Keratinocyte (primary cell): ENCODE measurements at regions not wholly inside any gene's neighbourhood (a gene's known extent, or its start where the extent isn't known, plus 50 kb on each side); places are given as distances from the start of the nearest gene placed in this dataset.

Source experiments
- DNase-seq: peaks from one replicate; pipeline ENCODE4 v3.0.0-alpha.2; 2011; ENCODE audit warnings: low read depth, missing footprints, low spot score
- FAIRE-seq: peaks from 2 replicates; lab custom pipeline; 2011; peaks lifted over from hg19 to GRCh38; lab: Jason Lieb, UNC
- H2AFZ ChIP-seq: 2 replicates; pipeline ENCODE4 v1.6.0; 2012; ENCODE audit warnings: low read length, control low read depth, inconsistent platforms; ENCODE audit not compliant: control insufficient read depth
- H3K27ac ChIP-seq: 2 replicates; pipeline ENCODE4 v1.5.1; 2011; ENCODE audit warnings: low read length; ENCODE audit not compliant: control insufficient read depth, insufficient read depth
- H3K27me3 ChIP-seq: 3 replicates; pipeline ENCODE4 v1.6.0; 2011; ENCODE audit warnings: low read length; ENCODE audit not compliant: control insufficient read depth, insufficient read depth; ENCODE audit errors: extremely low read depth
- H3K36me3 ChIP-seq, 2 experiments: 2 replicates in 1 of 2; 3 replicates in 1 of 2; pipeline ENCODE4 v1.5.1; 2011; ENCODE audit warnings: low read length in 2 of 2, mild to moderate bottlenecking in 1 of 2; ENCODE audit not compliant: control insufficient read depth in 2 of 2, insufficient read depth in 2 of 2; ENCODE audit errors: extremely low read depth in 1 of 2
- H3K4me1 ChIP-seq: 3 replicates; pipeline ENCODE4 v1.5.1; 2011; ENCODE audit warnings: low read length; ENCODE audit not compliant: control insufficient read depth, insufficient read depth; ENCODE audit errors: extremely low read depth
- H3K4me2 ChIP-seq: 3 replicates; pipeline ENCODE4 v1.6.0; 2011; ENCODE audit warnings: low read depth, low read length; ENCODE audit not compliant: control insufficient read depth, insufficient read depth; ENCODE audit errors: extremely low read depth
- H3K4me3 ChIP-seq, 3 experiments: fragments of 200-600 bp in 1 of 3; sonication (generic) in 1 of 3; 2 replicates in 2 of 3; 3 replicates in 1 of 3; pipeline ENCODE4 v1.5.1; 2011 to 2016; ENCODE audit warnings: low read length in 3 of 3, mild to moderate bottlenecking in 3 of 3, control low read depth in 2 of 3, inconsistent platforms in 1 of 3, low read depth in 1 of 3, mixed read lengths in 1 of 3, mixed run types in 1 of 3, moderate library complexity in 1 of 3; ENCODE audit not compliant: control insufficient read depth in 2 of 3, insufficient read depth in 2 of 3; ENCODE audit errors: extremely low read depth in 1 of 3
- H3K79me2 ChIP-seq: 2 replicates; pipeline ENCODE4 v1.6.0; 2012; ENCODE audit warnings: low read length; ENCODE audit not compliant: control insufficient read depth, insufficient read depth
- H3K9ac ChIP-seq: 3 replicates; pipeline ENCODE4 v1.6.0; 2011; ENCODE audit warnings: low read length; ENCODE audit not compliant: control insufficient read depth, insufficient read depth; ENCODE audit errors: extremely low read depth
- H3K9me1 ChIP-seq: 3 replicates; pipeline ENCODE4 v1.6.0; 2011; ENCODE audit warnings: low read length; ENCODE audit not compliant: control insufficient read depth, insufficient read depth; ENCODE audit errors: extremely low read depth
- H3K9me3 ChIP-seq: 2 replicates; pipeline ENCODE4 v1.5.1; 2012; ENCODE audit warnings: low read depth, low read length; ENCODE audit not compliant: control insufficient read depth
- H4K20me1 ChIP-seq: 3 replicates; pipeline ENCODE4 v1.6.0; 2011; ENCODE audit warnings: low read length; ENCODE audit not compliant: control insufficient read depth, insufficient read depth; ENCODE audit errors: extremely low read depth
- EZH2 ChIP-seq: IDR thresholded peaks from one replicate; pipeline ENCODE4 v1.6.1; 2012; ENCODE audit warnings: inconsistent platforms, mild to moderate bottlenecking, low read length, moderate library complexity
- dilution Hi-C: fragments of 300-500 bp; cut with MboI; formaldehyde crosslinking; loops from one replicate; pipeline ENCODE4 v1.7.0; 2020; ENCODE audit warnings: low sequenced_read_pairs; ENCODE audit not compliant: extremely low pct_ligation_motif_present
- TF ChIP-seq, protein P1 (sequence below), 3 experiments: IDR thresholded peaks in 1 of 3; conservative IDR thresholded peaks in 1 of 3; optimal IDR thresholded peaks in 1 of 3; 2 replicates in 2 of 3; 3 replicates in 1 of 3; pipeline versions ENCODE3 to v1.5.1; 2011; ENCODE audit warnings: low read length in 3 of 3, mild to moderate bottlenecking in 3 of 3, moderate library complexity in 2 of 3, control low read depth in 1 of 3, inconsistent platforms in 1 of 3; ENCODE audit not compliant: insufficient read depth in 2 of 3; ENCODE audit errors: extremely low read depth in 1 of 3

DNA sequence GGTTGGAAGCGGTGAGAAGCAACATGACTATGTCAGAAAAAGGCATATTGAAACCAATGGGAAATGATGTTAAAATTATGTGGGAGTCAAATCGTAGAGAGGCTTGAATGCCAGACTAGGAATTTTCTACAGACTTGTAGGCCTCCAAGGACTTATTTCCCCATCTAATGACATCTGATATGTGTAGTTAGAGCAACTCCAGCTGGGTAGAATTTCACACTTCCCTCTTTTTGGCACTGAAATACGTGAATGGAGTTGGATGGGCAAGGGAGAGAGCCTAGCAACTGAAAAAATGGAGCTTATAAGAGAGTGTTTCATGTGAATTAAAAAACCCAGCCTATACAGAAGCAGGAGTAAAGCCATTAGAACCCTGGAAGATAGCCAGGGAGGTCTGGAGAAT lies 304.2 kb downstream of the INSC start:
- DNase-seq (no peak), FAIRE-seq (no peak)
- Histone ChIP-seq H3K9ac (no peak overlapping the region), H3K9me3 (no peaks in the 10 kb centered on the region), H3K79me2 (no peaks in the 10 kb centered on the region), H2AFZ (no peak overlapping the region), H3K4me1 (no peaks in the 10 kb centered on the region), H3K27me3 (no peaks in the 10 kb centered on the region), H3K4me2 (no peak overlapping the region), H3K36me3 (no peaks in the 10 kb centered on the region), H3K9me1 (no peaks in the 10 kb centered on the region), H3K4me3 (no peak overlapping the region), H4K20me1 (no peaks in the 10 kb centered on the region), H3K27ac (no peak overlapping the region)
- TF ChIP-seq, protein P1, sequence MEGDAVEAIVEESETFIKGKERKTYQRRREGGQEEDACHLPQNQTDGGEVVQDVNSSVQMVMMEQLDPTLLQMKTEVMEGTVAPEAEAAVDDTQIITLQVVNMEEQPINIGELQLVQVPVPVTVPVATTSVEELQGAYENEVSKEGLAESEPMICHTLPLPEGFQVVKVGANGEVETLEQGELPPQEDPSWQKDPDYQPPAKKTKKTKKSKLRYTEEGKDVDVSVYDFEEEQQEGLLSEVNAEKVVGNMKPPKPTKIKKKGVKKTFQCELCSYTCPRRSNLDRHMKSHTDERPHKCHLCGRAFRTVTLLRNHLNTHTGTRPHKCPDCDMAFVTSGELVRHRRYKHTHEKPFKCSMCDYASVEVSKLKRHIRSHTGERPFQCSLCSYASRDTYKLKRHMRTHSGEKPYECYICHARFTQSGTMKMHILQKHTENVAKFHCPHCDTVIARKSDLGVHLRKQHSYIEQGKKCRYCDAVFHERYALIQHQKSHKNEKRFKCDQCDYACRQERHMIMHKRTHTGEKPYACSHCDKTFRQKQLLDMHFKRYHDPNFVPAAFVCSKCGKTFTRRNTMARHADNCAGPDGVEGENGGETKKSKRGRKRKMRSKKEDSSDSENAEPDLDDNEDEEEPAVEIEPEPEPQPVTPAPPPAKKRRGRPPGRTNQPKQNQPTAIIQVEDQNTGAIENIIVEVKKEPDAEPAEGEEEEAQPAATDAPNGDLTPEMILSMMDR (optimal IDR thresholded peaks at IDR 0.05 in 1 of 3, IDR thresholded peaks at IDR 0.05 in 1 of 3, conservative IDR thresholded peaks at IDR 0.05 in 1 of 3; ENCODE audit: extremely low read depth in 1 of 3, insufficient read depth in 2 of 3, low read length in 3 of 3): no peak
- no peak for TF ChIP-seq EZH2
- dilution Hi-C loops: no loop called here

DNA sequence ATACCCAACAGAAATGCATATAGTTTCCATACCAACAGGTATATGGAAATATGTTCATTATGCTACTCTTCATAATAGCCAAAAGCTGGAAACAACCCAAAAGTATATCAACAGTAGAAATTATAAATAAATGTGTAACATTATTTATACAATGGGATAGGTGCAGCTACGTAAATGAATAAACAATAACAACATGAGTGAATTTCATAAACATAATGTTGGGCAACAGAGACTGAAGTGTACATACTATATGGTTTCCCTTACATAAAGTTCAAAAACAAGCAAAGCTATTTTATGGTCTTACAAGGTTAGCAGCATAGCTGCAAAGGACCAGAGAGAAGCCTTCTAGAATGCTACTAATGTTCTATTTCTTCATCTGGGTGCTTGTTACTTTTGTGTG lies 305.0 kb downstream of the INSC start:
- Histone ChIP-seq H3K9me3 (no peaks in the 10 kb centered on the region), H3K4me2 (no peak overlapping the region), H3K9ac (no peak overlapping the region), H3K79me2 (no peaks in the 10 kb centered on the region), H3K27ac (no peak overlapping the region), H3K4me1 (no peaks in the 10 kb centered on the region), H3K9me1 (no peaks in the 10 kb centered on the region), H2AFZ (no peak overlapping the region), H4K20me1 (no peaks in the 10 kb centered on the region), H3K27me3 (no peaks in the 10 kb centered on the region), H3K36me3 (no peaks in the 10 kb centered on the region), H3K4me3 (no peak overlapping the region)
- TF ChIP-seq, protein P1 (optimal IDR thresholded peaks at IDR 0.05 in 1 of 3, IDR thresholded peaks at IDR 0.05 in 1 of 3, conservative IDR thresholded peaks at IDR 0.05 in 1 of 3; ENCODE audit: extremely low read depth in 1 of 3, insufficient read depth in 2 of 3, low read length in 3 of 3): no peak
- no peak for TF ChIP-seq EZH2
- dilution Hi-C loops: no loop called here
- FAIRE-seq (no peak), DNase-seq (no peak)
